Body of pancreas (tissue), 4 donors: ENCODE measurements at regions not wholly inside any gene's neighbourhood (a gene's known extent, or its start where the extent isn't known, plus 50 kb on each side); places are given as distances from the start of the nearest gene placed in this dataset.

Experiments used
- POLR2A ChIP-seq, 3 donors: fragments of 450-650 bp; IDR thresholded peaks; one replicate each; pipeline ENCODE4 v1.6.1; 2016; ENCODE audit warnings: antibody characterized with exemption in 3 of 3, mild to moderate bottlenecking in 2 of 3
- TF ChIP-seq, protein P1 (sequence below), 7 experiments: fragments of 450-650 bp in 4 of 7; fragments of 200-600 bp in 3 of 7; sonication (generic) in 3 of 7; IDR thresholded peaks; one replicate each; pipeline ENCODE4 v1.5.1; 2016 to 2019; ENCODE audit warnings: antibody characterized with exemption in 7 of 7

DNA sequence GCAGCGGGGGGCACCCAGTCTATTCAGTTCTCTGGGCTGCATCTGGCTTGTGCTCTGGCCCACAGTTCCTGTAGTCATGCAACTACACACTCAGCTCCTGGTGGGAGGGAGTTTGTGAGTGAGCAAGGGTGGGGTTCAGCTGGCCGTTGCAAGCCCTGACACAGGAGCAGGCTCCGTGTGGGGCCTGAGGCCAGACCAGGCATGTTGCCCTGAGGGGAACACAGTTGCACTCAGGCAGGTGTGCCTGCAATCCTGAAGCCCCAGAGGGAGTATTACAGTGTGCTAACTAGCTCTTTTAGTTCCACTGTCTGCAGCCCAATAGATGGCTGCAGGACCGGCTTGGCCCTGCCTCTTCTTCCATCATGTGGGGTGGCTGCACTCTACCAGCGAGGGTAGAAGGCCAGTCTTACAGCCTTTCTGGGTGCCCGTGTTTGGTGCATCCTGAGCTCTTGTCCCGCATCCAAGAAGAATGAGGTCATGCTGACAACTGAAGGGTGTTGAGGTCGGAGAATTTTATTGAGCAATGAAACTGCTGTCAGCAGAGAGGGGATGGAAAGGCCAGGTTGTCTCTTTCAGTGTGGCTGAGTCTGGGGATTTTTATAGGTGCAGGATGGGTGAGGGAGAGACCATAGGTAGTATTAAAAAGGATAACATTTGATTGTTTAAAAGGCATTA lies 49.9 kb upstream of the ELAC2 start:
- TF ChIP-seq, protein P1, sequence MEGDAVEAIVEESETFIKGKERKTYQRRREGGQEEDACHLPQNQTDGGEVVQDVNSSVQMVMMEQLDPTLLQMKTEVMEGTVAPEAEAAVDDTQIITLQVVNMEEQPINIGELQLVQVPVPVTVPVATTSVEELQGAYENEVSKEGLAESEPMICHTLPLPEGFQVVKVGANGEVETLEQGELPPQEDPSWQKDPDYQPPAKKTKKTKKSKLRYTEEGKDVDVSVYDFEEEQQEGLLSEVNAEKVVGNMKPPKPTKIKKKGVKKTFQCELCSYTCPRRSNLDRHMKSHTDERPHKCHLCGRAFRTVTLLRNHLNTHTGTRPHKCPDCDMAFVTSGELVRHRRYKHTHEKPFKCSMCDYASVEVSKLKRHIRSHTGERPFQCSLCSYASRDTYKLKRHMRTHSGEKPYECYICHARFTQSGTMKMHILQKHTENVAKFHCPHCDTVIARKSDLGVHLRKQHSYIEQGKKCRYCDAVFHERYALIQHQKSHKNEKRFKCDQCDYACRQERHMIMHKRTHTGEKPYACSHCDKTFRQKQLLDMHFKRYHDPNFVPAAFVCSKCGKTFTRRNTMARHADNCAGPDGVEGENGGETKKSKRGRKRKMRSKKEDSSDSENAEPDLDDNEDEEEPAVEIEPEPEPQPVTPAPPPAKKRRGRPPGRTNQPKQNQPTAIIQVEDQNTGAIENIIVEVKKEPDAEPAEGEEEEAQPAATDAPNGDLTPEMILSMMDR (IDR thresholded peaks at IDR 0.05), result no peak
- TF ChIP-seq POLR2A (IDR thresholded peaks at IDR 0.05), result no peak
